Keratinocyte (primary cell): ENCODE measurements at regions not wholly inside any gene's neighbourhood (a gene's known extent, or its start where the extent isn't known, plus 50 kb on each side); places are given as distances from the start of the nearest gene placed in this dataset.

Experiments used
- EZH2 ChIP-seq: IDR thresholded peaks from one replicate; pipeline ENCODE4 v1.6.1; 2012; ENCODE audit warnings: inconsistent platforms, mild to moderate bottlenecking, low read length, moderate library complexity
- TF ChIP-seq, protein P1 (sequence below), 3 experiments: IDR thresholded peaks in 1 of 3; conservative IDR thresholded peaks in 1 of 3; optimal IDR thresholded peaks in 1 of 3; 2 replicates in 2 of 3; 3 replicates in 1 of 3; pipeline versions ENCODE3 to v1.5.1; 2011; ENCODE audit warnings: low read length in 3 of 3, mild to moderate bottlenecking in 3 of 3, moderate library complexity in 2 of 3, control low read depth in 1 of 3, inconsistent platforms in 1 of 3; ENCODE audit not compliant: insufficient read depth in 2 of 3; ENCODE audit errors: extremely low read depth in 1 of 3

DNA sequence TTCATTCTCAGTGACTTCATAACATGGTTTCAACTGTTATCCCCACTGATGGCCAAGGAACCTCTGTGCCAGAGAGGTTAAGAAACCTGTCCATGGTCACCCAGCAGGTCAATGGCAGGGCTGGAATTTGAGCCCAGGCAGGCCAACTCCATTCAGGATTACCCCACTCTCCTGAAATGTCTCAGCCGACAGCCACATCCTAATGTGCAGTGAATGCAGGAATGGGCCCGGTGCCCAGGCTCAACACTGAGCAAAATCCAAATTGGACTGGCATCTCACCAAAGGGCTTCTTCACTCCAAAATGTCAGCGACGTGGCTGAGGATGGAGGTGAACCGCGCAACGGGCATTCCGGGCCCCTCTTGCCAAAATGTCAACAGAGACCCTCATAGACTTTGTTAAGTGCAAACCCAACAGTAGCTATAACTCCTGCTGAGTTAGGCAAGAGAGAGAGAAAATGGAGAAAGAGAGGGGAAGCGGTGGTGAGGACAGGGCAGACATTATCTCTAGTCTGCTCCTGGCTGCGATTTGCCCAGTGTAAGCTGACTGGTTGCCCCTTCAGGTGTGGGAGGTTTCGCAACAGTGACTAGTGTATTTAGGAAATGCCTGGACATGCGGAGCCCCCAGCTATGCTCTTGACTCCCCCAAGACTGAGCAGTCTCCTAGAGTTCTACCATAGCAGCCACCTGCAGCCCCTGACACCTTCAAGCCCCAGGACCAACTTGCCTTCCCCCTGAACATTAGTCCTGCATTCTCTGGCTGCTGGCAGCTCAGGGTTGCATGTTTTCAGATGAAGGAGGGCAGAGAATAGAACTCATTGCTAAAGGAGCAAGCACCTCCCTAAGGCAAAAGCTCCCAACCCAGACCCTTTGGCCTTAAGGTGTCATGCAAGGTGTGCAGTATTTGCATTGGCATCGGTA lies 167.7 kb downstream of the ANAPC1 start:
- TF ChIP-seq, protein P1, sequence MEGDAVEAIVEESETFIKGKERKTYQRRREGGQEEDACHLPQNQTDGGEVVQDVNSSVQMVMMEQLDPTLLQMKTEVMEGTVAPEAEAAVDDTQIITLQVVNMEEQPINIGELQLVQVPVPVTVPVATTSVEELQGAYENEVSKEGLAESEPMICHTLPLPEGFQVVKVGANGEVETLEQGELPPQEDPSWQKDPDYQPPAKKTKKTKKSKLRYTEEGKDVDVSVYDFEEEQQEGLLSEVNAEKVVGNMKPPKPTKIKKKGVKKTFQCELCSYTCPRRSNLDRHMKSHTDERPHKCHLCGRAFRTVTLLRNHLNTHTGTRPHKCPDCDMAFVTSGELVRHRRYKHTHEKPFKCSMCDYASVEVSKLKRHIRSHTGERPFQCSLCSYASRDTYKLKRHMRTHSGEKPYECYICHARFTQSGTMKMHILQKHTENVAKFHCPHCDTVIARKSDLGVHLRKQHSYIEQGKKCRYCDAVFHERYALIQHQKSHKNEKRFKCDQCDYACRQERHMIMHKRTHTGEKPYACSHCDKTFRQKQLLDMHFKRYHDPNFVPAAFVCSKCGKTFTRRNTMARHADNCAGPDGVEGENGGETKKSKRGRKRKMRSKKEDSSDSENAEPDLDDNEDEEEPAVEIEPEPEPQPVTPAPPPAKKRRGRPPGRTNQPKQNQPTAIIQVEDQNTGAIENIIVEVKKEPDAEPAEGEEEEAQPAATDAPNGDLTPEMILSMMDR (optimal IDR thresholded peaks at IDR 0.05 in 1 of 3, IDR thresholded peaks at IDR 0.05 in 1 of 3, conservative IDR thresholded peaks at IDR 0.05 in 1 of 3; ENCODE audit: extremely low read depth in 1 of 3, insufficient read depth in 2 of 3, low read length in 3 of 3), result no peak
- TF ChIP-seq EZH2, result no peak
